GM12878 (cell line): ENCODE measurements at regions not wholly inside any gene's neighbourhood (a gene's known extent, or its start where the extent isn't known, plus 50 kb on each side); places are given as distances from the start of the nearest gene placed in this dataset.

Experiments
- BACH1 ChIP-seq: fragments of 450-650 bp; IDR thresholded peaks from 2 replicates; pipeline ENCODE4 v1.6.1; 2017; ENCODE audit warnings: mild to moderate bottlenecking, borderline replicate concordance
- BCL11A ChIP-seq: IDR thresholded peaks from 2 replicates; pipeline ENCODE4 v1.6.1; 2011; ENCODE audit warnings: low read depth, low read length
- BHLHE40 ChIP-seq, 2 experiments: fragments of 450-650 bp in 1 of 2; IDR thresholded peaks; 2 replicates each; pipeline ENCODE4 v1.6.1; 2011 to 2017; ENCODE audit warnings: low read depth in 2 of 2, borderline replicate concordance in 1 of 2, improper control_type of control experiment in 1 of 2, low read length in 1 of 2, mild to moderate bottlenecking in 1 of 2
- BRCA1 ChIP-seq: IDR thresholded peaks from 2 replicates; pipeline ENCODE4 v1.6.1; 2011; ENCODE audit warnings: low read depth, low read length, improper control_type of control experiment
- CBFB ChIP-seq: IDR thresholded peaks from 2 replicates; pipeline ENCODE4 v1.6.1; 2016; ENCODE audit warnings: antibody characterized with exemption, low read depth
- CBX5 ChIP-seq: sonication (generic); IDR thresholded peaks from 2 replicates; pipeline ENCODE4 v1.6.1; 2016; ENCODE audit warnings: low read depth, moderate library complexity, mild to moderate bottlenecking, inconsistent platforms
- CHD1 ChIP-seq: IDR thresholded peaks from 2 replicates; pipeline ENCODE4 v1.6.1; 2012; ENCODE audit warnings: low read depth, low read length, improper control_type of control experiment
- DPF2 ChIP-seq: fragments of 450-650 bp; IDR thresholded peaks from 2 replicates; pipeline ENCODE4 v1.6.1; 2017; ENCODE audit warnings: mild to moderate bottlenecking
- EED ChIP-seq: sonication (generic); IDR thresholded peaks from 2 replicates; pipeline ENCODE4 v1.6.1; 2016; ENCODE audit warnings: antibody characterized with exemption, low read depth
- ESRRA ChIP-seq: IDR thresholded peaks from 2 replicates; pipeline ENCODE4 v1.6.1; 2012; ENCODE audit warnings: mild to moderate bottlenecking, low read length, improper control_type of control experiment
- ETV6 ChIP-seq, 2 experiments: fragments of 450-650 bp in 1 of 2; IDR thresholded peaks in 1 of 2; conservative IDR thresholded peaks in 1 of 2; 2 replicates each; pipeline ENCODE4 v1.6.1; 2014; ENCODE audit warnings: antibody characterized with exemption in 1 of 2, borderline replicate concordance in 1 of 2, low read depth in 1 of 2, mild to moderate bottlenecking in 1 of 2, moderate library complexity in 1 of 2
- HDAC6 ChIP-seq: fragments of 200-600 bp; sonication (generic); IDR thresholded peaks from one replicate; pipeline ENCODE4 v1.8.0; 2017; ENCODE audit warnings: antibody characterized with exemption; ENCODE audit not compliant: unreplicated experiment
- JUNB ChIP-seq: IDR thresholded peaks from 2 replicates; pipeline ENCODE4 v1.6.1; 2016; ENCODE audit warnings: antibody characterized with exemption, mild to moderate bottlenecking
- MTA2 ChIP-seq: fragments of 450-650 bp; IDR thresholded peaks from 2 replicates; pipeline ENCODE4 v1.6.1; 2016; ENCODE audit warnings: low read depth, mild to moderate bottlenecking, moderate library complexity
- NFXL1 ChIP-seq: fragments of 450-650 bp; IDR thresholded peaks from 2 replicates; pipeline ENCODE4 v1.6.1; 2017; ENCODE audit warnings: antibody characterized with exemption, mild to moderate bottlenecking, borderline replicate concordance
- PAX5 ChIP-seq: IDR thresholded peaks from 2 replicates; pipeline ENCODE4 v1.6.1; 2011; ENCODE audit warnings: low read depth, low read length, borderline replicate concordance
- RAD21 ChIP-seq: IDR thresholded peaks from 2 replicates; pipeline ENCODE4 v1.6.1; 2011; ENCODE audit warnings: mild to moderate bottlenecking, low read depth, low read length, moderate library complexity; ENCODE audit not compliant: insufficient read depth
- RAD51 ChIP-seq: fragments of 450-650 bp; IDR thresholded peaks from 2 replicates; pipeline ENCODE4 v1.6.1; 2016; ENCODE audit warnings: moderate library complexity, mild to moderate bottlenecking, inconsistent platforms
- RBBP5 ChIP-seq: fragments of 200-600 bp; sonication (generic); conservative IDR thresholded peaks from 2 replicates; pipeline ENCODE4 v1.6.1; 2016
- SUPT20H ChIP-seq: IDR thresholded peaks from 2 replicates; pipeline ENCODE4 v1.6.1; 2011; ENCODE audit warnings: low read depth, mild to moderate bottlenecking, low read length, moderate library complexity, borderline replicate concordance; ENCODE audit not compliant: control insufficient read depth
- SUZ12 ChIP-seq: fragments of 200-600 bp; sonication (generic); IDR thresholded peaks from one replicate; pipeline ENCODE4 v1.6.1; 2018; ENCODE audit warnings: antibody characterized with exemption, mild to moderate bottlenecking; ENCODE audit not compliant: unreplicated experiment
- TARDBP ChIP-seq: IDR thresholded peaks from 2 replicates; pipeline ENCODE4 v1.6.1; 2016; ENCODE audit warnings: borderline replicate concordance
- TBL1XR1 ChIP-seq: IDR thresholded peaks from 2 replicates; pipeline ENCODE4 v1.6.1; 2012; ENCODE audit warnings: low read depth, low read length, improper control_type of control experiment
- USF2 ChIP-seq: IDR thresholded peaks from 2 replicates; pipeline ENCODE4 v1.6.1; 2011; ENCODE audit warnings: low read depth, low read length, improper control_type of control experiment, borderline replicate concordance
- TF ChIP-seq, protein P1 (sequence below): fragments of 450-650 bp; IDR thresholded peaks from 2 replicates; pipeline ENCODE4 v1.6.1; 2016; ENCODE audit warnings: mild to moderate bottlenecking, moderate library complexity, borderline replicate concordance
- TF ChIP-seq, protein P2 (sequence below): fragments of 450-650 bp; IDR thresholded peaks from 2 replicates; pipeline ENCODE4 v1.6.1; 2017; ENCODE audit warnings: antibody characterized with exemption, mild to moderate bottlenecking, moderate library complexity

- TF ChIP-seq RAD21 (no peak), ESRRA (no peak), RAD51 (no peak), PAX5 (0 out of 2 replicates have a peak, but pooled peaks have one; percentile 30), SUPT20H (no peak), TBL1XR1 (no peak), BCL11A (0 out of 2 replicates have a peak, but pooled peaks have one; percentile 4), NFXL1 (no peak), EED (no peak), JUNB (no peak), CBX5 (no peak), BACH1 (peak; percentile 39; the same call in 1 of the 2 replicates), USF2 (no peak), RBBP5 (no peak), BHLHE40 (IDR thresholded peaks at IDR 0.05; ENCODE audit: borderline replicate concordance in 1 of 2, low read depth in 2 of 2, low read length in 1 of 2) (0 out of 4 replicates have a peak, but pooled peaks of 1 of the 2 experiments have one; percentile 34), HDAC6 (no peak), TARDBP (no peak), SUZ12 (no peak), BRCA1 (no peak), CBFB (no peak), ETV6 (conservative IDR thresholded peaks at IDR 0.05 in 1 of 2, IDR thresholded peaks at IDR 0.05 in 1 of 2; ENCODE audit: borderline replicate concordance in 1 of 2, low read depth in 1 of 2) (no peak), DPF2 (peak; percentile 80; the same call in 1 of the 2 replicates), MTA2 (peak; percentile 57; the same call in 1 of the 2 replicates), CHD1 (no peak)
- TF ChIP-seq, protein P1, sequence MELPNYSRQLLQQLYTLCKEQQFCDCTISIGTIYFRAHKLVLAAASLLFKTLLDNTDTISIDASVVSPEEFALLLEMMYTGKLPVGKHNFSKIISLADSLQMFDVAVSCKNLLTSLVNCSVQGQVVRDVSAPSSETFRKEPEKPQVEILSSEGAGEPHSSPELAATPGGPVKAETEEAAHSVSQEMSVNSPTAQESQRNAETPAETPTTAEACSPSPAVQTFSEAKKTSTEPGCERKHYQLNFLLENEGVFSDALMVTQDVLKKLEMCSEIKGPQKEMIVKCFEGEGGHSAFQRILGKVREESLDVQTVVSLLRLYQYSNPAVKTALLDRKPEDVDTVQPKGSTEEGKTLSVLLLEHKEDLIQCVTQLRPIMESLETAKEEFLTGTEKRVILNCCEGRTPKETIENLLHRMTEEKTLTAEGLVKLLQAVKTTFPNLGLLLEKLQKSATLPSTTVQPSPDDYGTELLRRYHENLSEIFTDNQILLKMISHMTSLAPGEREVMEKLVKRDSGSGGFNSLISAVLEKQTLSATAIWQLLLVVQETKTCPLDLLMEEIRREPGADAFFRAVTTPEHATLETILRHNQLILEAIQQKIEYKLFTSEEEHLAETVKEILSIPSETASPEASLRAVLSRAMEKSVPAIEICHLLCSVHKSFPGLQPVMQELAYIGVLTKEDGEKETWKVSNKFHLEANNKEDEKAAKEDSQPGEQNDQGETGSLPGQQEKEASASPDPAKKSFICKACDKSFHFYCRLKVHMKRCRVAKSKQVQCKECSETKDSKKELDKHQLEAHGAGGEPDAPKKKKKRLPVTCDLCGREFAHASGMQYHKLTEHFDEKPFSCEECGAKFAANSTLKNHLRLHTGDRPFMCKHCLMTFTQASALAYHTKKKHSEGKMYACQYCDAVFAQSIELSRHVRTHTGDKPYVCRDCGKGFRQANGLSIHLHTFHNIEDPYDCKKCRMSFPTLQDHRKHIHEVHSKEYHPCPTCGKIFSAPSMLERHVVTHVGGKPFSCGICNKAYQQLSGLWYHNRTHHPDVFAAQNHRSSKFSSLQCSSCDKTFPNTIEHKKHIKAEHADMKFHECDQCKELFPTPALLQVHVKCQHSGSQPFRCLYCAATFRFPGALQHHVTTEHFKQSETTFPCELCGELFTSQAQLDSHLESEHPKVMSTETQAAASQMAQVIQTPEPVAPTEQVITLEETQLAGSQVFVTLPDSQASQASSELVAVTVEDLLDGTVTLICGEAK: no peak
- TF ChIP-seq, protein P2, sequence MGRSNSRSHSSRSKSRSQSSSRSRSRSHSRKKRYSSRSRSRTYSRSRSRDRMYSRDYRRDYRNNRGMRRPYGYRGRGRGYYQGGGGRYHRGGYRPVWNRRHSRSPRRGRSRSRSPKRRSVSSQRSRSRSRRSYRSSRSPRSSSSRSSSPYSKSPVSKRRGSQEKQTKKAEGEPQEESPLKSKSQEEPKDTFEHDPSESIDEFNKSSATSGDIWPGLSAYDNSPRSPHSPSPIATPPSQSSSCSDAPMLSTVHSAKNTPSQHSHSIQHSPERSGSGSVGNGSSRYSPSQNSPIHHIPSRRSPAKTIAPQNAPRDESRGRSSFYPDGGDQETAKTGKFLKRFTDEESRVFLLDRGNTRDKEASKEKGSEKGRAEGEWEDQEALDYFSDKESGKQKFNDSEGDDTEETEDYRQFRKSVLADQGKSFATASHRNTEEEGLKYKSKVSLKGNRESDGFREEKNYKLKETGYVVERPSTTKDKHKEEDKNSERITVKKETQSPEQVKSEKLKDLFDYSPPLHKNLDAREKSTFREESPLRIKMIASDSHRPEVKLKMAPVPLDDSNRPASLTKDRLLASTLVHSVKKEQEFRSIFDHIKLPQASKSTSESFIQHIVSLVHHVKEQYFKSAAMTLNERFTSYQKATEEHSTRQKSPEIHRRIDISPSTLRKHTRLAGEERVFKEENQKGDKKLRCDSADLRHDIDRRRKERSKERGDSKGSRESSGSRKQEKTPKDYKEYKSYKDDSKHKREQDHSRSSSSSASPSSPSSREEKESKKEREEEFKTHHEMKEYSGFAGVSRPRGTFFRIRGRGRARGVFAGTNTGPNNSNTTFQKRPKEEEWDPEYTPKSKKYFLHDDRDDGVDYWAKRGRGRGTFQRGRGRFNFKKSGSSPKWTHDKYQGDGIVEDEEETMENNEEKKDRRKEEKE: no peak
Observed at GRCh38 chr7:30214651-30215137, 69.7 kb upstream of the ZNRF2 start (continued).
